PC-9 (cell line): ENCODE measurements at regions not wholly inside any gene's neighbourhood (a gene's known extent, or its start where the extent isn't known, plus 50 kb on each side); places are given as distances from the start of the nearest gene placed in this dataset.

Experiments
- EZH2 ChIP-seq: fragments of 200-600 bp; sonication (generic); IDR thresholded peaks from 2 replicates; pipeline ENCODE4 v1.8.0; 2017; ENCODE audit warnings: antibody characterized with exemption, low read depth
- TF ChIP-seq, protein P1 (sequence below): fragments of 200-600 bp; sonication (generic); conservative IDR thresholded peaks from 2 replicates; pipeline ENCODE4 v1.6.1; 2017; ENCODE audit warnings: mixed run types, antibody characterized with exemption, mild to moderate bottlenecking, moderate library complexity

DNA sequence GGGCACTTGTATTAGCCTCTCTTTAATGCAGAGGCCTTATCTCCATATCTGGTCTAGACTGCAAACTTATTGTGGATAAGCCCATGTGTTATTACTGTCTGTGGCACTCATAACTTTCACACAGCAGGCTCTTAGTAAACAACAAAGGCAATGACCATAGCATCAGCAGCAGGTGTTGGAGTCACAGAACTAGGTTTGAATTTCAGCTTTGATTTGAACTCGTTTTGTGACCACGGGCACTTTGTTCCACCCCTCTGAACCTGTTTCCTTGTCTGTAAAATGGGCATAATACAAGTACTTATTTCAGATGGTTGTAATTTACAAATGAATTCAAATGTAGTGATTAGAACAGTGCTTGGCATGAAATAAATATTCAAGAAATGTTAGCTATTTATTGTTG, 121.8 kb upstream of the C1GALT1C1 start:
- TF ChIP-seq, protein P1, sequence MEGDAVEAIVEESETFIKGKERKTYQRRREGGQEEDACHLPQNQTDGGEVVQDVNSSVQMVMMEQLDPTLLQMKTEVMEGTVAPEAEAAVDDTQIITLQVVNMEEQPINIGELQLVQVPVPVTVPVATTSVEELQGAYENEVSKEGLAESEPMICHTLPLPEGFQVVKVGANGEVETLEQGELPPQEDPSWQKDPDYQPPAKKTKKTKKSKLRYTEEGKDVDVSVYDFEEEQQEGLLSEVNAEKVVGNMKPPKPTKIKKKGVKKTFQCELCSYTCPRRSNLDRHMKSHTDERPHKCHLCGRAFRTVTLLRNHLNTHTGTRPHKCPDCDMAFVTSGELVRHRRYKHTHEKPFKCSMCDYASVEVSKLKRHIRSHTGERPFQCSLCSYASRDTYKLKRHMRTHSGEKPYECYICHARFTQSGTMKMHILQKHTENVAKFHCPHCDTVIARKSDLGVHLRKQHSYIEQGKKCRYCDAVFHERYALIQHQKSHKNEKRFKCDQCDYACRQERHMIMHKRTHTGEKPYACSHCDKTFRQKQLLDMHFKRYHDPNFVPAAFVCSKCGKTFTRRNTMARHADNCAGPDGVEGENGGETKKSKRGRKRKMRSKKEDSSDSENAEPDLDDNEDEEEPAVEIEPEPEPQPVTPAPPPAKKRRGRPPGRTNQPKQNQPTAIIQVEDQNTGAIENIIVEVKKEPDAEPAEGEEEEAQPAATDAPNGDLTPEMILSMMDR = no peak
- TF ChIP-seq EZH2 = no peak
